ENCODE measurements at regions not wholly inside any gene's neighbourhood (a gene's known extent, or its start where the extent isn't known, plus 50 kb on each side); places are given as distances from the start of the nearest gene placed in this dataset.
"Not testable (repeated sequence)": the region's sequence is repeated elsewhere in the genome, so short reads cannot be mapped to it uniquely, and the experiment has no call there.

DNA sequence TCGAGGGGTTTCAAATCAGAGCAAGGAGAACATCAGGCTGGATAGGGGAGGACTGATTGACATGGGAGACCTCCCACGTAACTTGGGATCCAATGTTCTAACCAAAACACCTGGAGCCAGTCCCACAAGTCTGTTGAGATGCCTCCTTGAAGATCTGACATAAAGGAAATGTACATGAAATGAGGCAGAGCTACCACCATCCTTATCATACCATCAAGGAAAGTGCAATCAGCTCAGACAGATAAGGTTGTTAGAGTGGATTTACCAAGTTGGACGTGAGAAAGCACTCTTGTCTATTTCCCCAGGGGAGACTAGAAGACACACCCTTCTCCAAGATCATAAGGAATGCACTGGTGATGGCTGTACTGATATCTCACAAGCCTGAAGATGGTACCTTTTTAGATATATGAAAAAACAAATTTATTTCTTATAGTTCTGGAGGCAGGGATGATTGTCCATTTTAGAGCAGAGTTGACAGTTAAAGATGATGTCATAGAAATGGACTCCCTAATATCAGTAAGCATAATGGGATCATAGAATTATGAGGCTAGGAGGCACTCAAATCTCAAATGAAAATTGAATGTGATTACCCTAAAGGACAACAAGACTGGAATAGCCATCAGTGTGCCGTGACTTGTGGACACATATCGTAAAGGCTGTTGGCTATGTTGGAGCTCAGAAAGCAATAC is 129.1 kb upstream of the RAB4A start:
- no peak for DNase-seq (ENCODE audit: low read depth in 2 of 2, low spot score in 1 of 2)

DNA sequence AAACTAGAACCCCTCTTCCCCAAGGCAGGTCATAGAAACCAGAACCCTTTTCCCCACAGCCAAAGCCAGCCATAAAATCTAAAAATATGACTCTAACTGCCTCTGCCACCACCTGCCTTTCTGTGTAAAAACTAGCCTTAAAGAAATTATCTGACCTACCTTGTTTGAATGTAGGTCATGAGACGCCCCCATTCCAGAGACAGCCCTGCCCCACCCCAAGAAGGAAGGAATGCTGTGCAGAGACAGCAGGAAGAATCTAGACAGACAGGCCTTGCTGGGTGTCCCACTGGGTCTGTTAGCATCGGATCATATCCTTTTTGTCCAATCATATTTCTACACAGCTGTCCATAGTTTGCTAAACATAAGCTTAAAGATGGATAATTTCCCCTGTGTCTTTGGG is 128.4 kb upstream of the RAB4A start:
- DNase-seq (ENCODE audit: low read depth in 2 of 2, low spot score in 1 of 2), result no peak

DNA sequence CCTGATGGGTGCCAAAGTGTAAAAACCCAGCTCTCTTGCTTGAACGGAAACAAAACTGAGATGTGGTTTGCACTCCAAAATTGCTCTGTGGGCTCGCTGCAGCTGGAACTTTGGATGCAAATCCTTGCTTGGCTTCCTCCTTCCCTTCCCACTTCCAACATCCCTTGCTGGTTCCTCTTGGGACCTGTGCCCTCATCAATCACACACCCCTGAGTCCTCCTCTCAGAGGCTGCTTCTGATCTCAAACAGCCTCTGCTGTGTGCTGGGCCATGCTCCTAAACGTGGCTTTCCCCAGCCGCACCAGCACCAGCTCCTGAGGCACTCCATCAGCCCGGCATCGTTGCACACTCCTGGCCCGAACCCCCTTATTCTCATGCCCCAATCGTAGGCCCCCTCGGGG is 124.3 kb upstream of the RAB4A start:
- DNase-seq (ENCODE audit: low read depth in 2 of 2, low spot score in 1 of 2), result no peak

DNA sequence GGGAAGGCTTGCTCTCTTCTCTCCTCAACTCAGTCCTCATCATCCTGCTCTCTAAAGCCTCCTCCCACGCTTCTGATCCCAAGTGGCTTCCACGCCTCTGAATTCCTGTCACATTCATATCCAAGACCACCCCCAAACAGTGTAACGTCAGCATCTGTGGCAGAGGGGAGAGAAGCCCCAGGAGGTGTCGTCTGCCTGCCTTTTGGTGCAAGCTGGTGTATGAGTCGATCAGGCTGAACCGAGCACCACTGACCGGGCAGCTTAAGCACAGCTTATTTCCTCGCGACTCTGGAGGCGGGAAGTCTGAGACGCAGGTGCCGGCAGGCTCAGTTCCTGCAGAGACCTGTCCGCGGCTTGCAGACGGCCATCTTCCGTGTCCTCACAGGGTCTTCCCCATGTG is 123.8 kb upstream of the RAB4A start:
- no peak for DNase-seq (ENCODE audit: low read depth in 2 of 2, low spot score in 1 of 2)

DNA sequence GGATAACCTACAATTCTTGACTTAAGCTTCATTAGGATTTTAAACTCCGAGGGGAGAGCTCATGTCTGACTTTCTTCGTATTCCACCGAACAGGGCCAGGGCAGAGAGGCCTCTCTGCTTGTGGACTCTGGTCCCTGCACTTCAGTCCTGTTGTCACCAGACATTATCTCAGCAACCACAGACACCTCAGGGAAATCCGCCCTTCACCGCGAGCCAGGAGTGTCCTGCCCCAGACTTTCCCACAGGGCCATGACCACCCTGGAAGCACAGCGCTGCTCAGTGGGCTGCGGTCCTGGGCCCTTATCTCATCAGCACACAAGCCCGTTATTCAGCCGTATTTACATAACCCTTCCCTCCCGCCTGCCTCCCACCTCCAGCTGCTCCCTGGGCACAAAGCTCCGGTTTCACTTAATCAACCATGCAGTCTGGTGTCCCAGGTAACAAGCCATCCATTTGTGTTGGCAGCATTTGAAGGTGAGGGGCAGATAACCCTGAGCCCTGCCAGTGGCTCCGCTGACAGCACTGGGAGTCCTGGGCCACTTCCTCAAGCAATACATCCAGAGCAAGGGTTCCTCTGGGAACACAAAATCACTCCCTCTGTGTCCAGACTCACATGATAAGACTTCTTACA is 122.8 kb upstream of the RAB4A start:
- no peak for DNase-seq (ENCODE audit: low read depth in 2 of 2, low spot score in 1 of 2)

DNA sequence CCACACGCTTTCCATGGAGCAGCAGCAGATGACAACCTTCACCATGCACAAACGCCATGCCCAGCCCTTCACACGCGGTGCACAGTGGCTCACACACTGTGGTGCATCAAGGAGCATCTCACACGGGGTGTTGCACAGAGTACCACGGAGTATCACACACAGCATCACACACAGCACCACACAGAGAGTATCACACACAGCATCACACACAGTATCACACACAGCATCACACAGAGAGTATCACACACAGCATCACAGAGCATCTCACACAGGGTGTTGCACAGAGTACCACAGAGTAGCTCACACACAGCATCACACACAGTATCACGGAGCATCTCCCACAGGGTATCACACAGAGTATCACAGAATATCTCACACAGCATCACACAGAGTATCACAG is 122.2 kb upstream of the RAB4A start:
- no peak for DNase-seq (ENCODE audit: low read depth in 2 of 2, low spot score in 1 of 2)

DNA sequence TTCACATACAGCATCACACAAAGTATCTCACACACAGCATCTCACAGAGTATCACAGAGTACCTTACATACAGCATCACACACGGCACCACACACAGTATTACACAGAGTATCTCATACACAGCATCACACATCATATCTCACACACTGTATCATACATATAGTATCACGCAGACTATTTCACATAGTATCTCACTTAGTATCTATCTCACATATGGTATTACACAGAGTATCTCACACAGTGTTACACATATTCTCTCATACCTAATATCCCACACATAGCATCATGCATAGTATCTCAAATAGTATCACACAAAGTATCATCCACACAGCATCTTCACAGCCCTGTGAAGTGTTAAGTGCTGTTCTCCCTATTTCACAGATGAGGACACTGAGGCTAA is 121.5 kb upstream of the RAB4A start:
- DNase-seq (ENCODE audit: low read depth in 2 of 2, low spot score in 1 of 2), result no peak

DNA sequence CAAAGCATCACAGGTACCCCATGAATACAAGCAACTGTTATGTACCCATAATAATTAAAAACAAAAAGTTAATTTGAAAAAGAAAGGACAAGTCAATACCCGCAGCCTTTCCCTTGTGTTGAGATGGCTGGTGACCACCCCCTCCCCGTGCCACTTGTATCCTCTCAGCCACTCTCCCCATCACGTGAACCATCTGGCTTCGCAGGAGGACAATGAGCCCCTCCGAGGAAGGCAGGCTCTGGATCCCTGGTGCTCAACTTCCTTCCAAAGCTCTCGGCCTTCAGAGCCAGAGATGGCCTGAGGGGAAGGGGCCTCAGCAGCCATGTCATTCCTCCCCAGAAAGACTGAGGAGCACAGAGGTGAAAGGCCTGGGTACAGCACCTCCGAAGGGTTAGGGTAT is 120.4 kb upstream of the RAB4A start:
- DNase-seq (ENCODE audit: low read depth in 2 of 2, low spot score in 1 of 2), result no peak

DNA sequence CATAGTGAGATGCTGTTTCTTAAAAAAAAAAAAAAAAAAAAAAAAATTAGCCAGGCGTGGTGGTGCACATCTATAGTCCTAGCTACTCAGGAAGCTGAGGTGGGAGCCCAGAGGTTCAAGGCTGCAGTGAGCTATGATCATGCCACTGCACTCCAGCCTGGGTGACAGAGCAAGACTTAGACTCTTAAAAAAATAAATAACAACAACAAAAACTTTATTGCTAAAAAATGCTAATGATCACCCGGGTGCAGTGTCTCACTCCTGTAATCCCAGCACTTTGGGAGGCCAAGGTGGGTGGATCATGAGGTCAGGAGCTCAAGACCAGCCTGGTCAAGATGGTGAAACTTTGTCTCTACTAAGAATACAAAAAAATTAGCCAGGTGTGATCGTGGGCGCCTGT is 119.5 kb upstream of the RAB4A start:
- not testable (repeated sequence) for DNase-seq (ENCODE audit: low read depth in 2 of 2, low spot score in 1 of 2)

DNA sequence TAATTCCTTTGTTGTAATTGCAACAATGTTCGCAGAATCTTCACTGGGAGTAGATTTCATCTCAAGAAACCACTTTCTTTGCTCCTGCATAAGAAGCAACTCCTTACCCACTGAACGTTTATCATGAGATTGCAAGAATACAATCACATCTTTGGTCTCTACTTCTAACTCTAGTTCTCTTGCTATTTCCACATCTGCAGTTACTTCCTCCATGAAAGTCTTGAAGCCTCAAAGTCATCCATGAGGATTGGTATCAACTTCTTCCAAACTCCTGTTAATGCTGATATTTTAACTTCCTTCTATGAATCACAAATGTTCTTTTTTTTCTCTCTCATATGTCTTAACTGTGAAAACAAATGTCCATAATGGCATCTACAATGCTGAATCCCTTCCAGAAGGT is 118.6 kb upstream of the RAB4A start:
- no peak for DNase-seq (ENCODE audit: low read depth in 2 of 2, low spot score in 1 of 2)

DNA sequence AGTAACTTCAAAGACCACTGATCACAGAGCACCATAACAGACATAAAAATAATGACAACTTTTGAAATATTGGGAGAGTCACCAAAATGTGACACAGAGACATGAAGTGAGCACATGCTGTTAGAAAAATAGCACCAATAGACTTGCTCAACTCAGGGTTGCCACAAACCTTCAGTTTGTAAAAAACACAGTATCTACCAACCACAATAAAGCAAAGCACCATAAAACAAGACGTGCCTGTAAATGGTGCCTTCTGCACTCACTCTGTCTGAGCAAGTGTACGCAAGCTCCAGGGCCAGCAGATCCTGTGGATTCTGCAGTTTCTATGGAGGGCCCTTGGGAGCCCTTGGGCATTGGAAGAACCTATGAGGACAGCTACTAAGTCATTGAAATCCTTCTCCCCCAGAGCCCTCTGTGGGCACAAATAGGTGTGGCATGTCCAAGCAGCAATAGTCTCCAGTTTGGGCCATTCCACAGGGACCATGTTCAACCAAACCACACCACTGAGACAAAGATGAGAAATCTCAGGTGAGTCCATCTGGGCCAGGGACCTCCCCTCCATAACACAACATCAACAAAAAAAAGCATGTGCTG is 116.9 kb upstream of the RAB4A start:
- DNase-seq (ENCODE audit: low read depth in 2 of 2, low spot score in 1 of 2), result no peak

DNA sequence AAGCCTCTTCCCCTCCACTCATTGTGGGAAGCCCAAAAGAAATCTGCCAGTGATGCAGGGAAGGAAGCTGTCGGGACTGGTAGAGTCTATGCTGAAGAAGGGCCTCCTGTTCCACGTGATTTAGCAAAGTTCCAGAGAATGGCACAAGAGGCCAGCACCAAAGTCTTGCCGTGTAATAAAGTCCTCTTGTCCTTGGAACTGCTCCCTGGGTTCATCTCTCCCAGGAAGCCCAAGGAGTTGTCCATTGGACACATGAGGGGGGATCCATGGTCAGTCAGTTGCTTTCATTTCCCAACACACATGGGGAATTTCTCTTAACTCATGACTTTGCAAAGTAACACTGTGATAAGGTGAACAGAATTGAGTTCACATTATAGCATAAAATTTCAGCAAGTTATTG is 116.1 kb upstream of the RAB4A start:
- DNase-seq (ENCODE audit: low read depth in 2 of 2, low spot score in 1 of 2), result no peak

DNA sequence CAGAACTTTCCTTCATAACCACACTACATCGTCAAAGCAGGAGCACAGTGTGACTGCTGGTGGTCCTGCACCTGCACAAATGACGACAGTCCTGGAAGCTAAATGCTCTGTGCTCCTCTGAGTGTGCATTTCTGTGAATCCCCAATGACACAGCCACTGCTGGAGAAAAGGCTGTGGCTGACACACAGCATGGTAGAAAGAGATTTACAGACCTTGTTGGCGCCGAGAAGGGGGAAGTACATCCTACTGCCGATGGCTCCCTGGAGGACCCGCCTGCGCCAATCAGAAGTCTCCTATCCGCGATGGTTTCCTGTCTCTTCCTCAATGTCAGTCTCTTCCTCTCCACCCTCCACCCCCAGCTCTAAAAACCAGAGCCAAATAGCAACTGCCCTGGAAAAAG is 115.4 kb upstream of the RAB4A start:
- DNase-seq (ENCODE audit: low read depth in 2 of 2, low spot score in 1 of 2), result no peak

DNA sequence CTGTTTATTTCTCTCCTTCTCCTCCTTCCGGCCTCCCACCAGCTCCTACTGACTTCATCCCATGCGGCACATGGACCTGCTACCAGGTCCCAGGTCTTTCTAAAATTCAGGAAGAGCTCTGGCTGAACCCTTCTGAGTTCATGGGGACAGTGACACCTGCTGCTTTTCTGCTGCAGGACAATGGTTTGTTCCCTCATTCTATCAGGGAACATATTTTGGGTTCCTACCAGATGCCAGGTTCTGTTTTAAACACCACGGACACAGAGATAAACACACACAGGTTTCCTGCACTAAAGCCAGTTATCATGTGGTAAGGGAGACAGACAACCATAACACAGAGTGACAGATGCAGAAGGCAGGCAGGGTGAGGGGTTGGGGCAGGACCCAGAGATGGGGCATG is 114.0 kb upstream of the RAB4A start:
- no peak for DNase-seq (ENCODE audit: low read depth in 2 of 2, low spot score in 1 of 2)

DNA sequence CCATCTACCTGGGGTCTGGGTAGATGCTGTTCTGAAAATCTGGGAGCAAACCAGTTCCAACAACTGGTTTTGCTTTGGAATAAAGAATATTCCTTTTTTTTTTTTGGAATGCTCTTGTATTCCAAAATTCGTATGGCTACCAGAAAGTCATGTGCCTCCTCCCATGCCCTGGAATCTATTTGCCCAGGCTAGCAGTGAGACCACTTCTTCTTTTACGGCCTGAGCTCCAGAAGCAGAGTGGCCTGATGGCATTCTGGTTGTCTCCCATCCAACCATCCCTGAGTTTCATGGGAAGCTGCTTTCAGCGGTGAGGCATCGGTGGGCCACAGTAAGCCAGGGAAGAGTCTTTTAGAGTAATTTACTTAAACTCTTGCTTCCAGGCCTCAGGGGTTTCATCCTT is 113.4 kb upstream of the RAB4A start:
- no peak for DNase-seq (ENCODE audit: low read depth in 2 of 2, low spot score in 1 of 2)

DNA sequence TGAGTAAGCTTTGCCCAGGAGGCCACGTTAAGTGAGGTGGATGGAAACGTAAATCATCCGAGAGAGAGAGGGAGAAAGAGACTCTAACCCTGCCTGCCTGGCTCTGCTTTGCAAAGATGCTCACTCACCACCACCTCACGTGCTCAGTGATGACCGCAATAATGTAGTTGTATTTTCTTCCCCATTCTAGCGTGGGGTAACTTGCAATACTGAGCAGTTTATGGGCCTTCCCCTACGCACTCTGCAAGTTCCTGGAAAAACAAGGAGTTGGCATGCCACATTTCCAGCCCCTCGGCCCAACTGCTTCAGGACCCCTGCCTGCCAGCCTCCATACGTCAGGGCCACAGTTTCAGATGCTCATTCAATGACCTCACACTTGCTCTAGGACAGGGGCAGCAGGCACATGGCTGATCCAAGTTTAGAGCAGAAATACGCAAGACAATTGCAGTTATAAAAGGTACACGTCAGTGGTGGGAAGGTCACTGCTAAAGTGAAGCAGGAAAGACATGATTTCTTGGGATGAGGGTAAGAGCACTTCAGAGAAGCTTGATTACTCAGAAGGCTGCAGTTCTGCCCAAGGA is 112.5 kb upstream of the RAB4A start:
- no peak for DNase-seq (ENCODE audit: low read depth in 2 of 2, low spot score in 1 of 2)

DNA sequence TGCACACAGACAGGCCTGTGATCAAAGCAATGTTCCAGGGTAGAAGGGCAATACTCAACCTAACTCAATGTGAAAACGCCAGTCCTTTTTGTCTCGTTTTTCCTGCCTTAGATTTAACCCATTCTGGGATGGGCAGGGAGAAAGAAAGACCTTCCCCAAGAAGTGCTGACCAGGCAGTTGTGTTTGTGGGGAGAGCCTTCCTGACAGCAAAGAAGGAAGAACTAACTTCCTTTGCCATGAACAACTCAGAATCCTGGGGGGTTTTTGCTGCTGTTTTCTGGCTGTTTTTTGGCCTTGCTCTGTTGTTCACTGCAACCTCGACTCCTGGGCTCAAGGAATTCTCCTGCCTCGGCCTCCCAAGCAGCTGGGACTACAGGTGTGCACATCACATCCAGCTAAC is 112.0 kb upstream of the RAB4A start:
- DNase-seq (ENCODE audit: low read depth in 2 of 2, low spot score in 1 of 2), result no peak

DNA sequence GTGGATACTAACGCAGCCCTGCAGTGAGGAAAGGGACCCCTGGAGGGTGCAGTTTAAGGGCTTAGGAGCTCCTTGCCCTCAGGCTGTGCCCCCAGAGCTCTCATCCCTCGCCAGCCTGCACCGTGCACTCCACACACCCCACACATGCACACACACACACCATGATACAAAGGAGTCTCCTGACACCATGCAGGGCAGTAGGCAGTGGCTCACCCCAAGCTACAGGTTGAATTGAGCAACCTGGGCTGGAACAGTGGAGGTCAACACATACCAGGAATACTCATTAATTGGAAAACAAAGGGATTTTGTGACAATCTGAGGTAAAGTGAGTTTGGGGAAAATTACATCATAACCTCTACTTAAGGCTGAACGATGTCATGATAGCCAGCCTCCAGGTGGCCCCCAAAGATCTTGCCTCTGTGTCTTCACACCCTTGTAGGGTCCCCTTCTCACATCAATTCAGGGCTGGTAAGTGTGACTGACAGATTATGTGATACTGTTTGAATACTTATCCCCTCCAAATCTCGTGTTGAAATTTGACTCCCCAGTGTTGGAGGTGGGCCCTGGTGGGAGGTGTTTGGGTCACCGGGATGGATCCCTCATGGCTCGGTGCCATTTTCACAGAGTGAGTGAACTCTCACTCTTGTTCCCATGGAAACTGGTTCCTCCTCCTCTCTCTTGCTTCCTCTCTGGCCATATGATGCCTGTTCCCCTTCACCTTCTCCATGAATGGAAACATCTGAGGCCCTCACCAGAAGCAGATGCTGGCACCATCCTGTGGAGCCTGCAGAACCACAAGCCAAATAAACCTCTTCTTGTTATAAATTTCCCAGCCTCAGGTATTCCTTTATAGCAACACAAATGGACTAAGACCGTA is 111.0 kb upstream of the RAB4A start:
- no peak for DNase-seq (ENCODE audit: low read depth in 2 of 2, low spot score in 1 of 2)

DNA sequence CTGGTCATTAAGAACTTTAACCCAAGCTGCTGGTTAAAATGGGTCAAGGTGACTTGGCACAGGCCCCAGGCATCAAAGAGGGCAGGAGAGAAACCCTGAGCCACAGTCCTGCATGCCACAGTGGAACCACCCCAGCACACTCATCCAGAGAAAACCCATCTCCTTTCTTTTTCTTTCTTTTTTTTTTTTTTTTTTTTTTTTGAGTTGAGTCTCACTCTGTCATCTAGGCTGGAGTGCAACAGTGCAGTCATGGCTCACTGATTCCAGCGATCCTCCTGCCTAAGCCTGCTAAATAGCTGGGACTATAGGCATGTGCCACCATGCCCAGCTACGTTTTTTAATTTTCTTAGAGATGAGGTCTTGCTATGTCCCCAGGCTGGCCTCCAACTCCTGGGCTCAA is 109.2 kb upstream of the RAB4A start:
- no peak for DNase-seq (ENCODE audit: low read depth in 2 of 2, low spot score in 1 of 2)

DNA sequence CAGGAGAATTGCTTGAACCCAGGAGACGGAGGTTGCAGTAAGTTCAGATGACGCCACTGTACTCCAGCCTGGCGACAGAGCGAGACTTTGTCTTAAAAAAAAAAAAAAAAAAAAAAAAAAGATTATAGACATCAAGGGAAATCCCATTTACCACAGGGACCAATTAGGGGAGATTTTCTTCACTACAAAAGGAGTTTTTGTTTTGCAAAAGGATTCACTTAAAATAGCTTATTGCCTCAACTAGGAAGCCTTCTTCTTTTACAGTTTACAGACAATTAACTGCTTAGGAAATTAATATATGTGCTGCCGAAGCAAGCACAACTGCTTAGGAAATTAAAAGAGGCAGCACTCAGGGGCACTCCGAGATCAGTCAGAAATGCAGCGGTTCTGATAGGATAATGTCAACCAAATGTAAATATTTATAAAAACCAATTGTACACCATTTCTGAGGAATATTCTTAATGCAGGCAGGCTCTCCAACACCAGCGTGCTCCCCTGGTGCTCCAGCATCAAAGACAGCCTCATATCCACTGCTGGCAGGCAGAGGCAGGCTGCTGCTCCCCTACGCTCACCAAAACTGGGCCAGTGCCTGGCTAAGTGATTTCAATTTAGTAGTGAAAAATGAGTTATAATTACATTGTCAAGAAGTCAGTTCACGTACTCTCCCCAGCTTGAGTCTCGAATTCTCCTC is 107.9 kb upstream of the RAB4A start:
- DNase-seq (ENCODE audit: low read depth in 2 of 2, low spot score in 1 of 2), result no peak

DNA sequence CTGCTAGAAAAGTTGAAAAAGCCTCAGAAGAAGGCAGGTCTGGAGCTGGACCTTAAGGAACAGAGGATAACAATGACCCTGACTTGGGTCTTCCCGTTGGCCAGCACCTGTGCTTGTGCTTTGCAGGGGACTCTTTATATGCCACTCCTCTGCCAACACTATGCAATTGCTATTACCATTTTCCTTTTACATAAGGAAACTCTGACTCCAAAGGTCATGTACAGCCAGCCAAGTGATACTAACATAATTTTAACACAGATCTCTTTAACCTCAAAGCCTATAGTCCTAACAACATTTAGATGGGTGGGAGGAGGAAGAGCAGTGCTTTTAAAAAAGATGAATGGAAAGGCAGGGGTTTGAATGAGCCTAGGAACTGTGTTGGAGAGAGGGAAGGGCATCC is 106.6 kb upstream of the RAB4A start:
- DNase-seq (ENCODE audit: low read depth in 2 of 2, low spot score in 1 of 2), result no peak

All from stimulated activated CD8-positive, alpha-beta memory T cell treated with anti-CD3 and anti-CD28 coated beads, Interleukin-4, amount 100 ng/mL, for 4 hours (primary cell).